IMR-90 (cell line): ENCODE measurements at regions not wholly inside any gene's neighbourhood (a gene's known extent, or its start where the extent isn't known, plus 50 kb on each side); places are given as distances from the start of the nearest gene placed in this dataset.

ENCODE experiments used
- ATAC-seq: fragments of 200-7000 bp; cut with Tn5 transposase; 2 replicates; pipeline ENCODE4 v1.9.1; 2020; ENCODE audit warnings: low read depth, mild to moderate bottlenecking, moderate library complexity
- BruUV-seq: library from RNA; stranded (reverse); fragments of 400-500 nt; replicated peaks from 2 replicates; lab custom pipeline; 2021; lab: Mats Ljungman, UMichigan
- CTCF ChIA-PET: fragments of 300-600 bp; formaldehyde crosslinking; extraction: SDS; loops from one replicate; lab custom pipeline; 2021; ENCODE audit warnings: antibody characterized with exemption; lab: Yijun Ruan, JAX
- POLR2A ChIA-PET: fragments of 300-600 bp; sonication (Branson Sonifier 250); formaldehyde crosslinking; loops from one replicate; lab custom pipeline; 2022; ENCODE audit warnings: antibody characterized with exemption; ENCODE audit not compliant: unreplicated experiment; lab: Charles Lee
- DNase-seq: peaks from one replicate; pipeline ENCODE4 v3.0.0; 2013
- H2AFZ ChIP-seq: replicated peaks from 2 replicates; pipeline ENCODE3; 2013; ENCODE audit warnings: low read length, mild to moderate bottlenecking; ENCODE audit not compliant: poor library complexity
- H2AK5ac ChIP-seq: 2 replicates; pipeline ENCODE4 v1.6.1; 2013; ENCODE audit warnings: low read depth, low read length, inconsistent platforms
- H2AK9ac ChIP-seq: replicated peaks from 2 replicates; pipeline ENCODE3; 2013; ENCODE audit warnings: mild to moderate bottlenecking, low read depth, low read length, moderate library complexity; ENCODE audit not compliant: poor library complexity
- H2BK120ac ChIP-seq: 2 replicates; pipeline ENCODE4 v1.6.1; 2013; ENCODE audit warnings: low read depth, low read length, inconsistent platforms
- H2BK15ac ChIP-seq: 3 replicates; pipeline ENCODE4 v1.6.1; 2013; ENCODE audit warnings: low read depth, low read length, inconsistent platforms
- H2BK20ac ChIP-seq: 2 replicates; pipeline ENCODE4 v1.6.1; 2013; ENCODE audit warnings: low read depth, mild to moderate bottlenecking, inconsistent platforms, low read length, moderate library complexity
- H2BK5ac ChIP-seq: 2 replicates; pipeline ENCODE4 v1.6.1; 2013; ENCODE audit warnings: mild to moderate bottlenecking, low read depth, low read length, inconsistent platforms; ENCODE audit not compliant: poor library complexity, severe bottlenecking
- H3K14ac ChIP-seq: replicated peaks from 2 replicates; pipeline ENCODE4 v1.6.1; 2013; ENCODE audit warnings: low read depth, low read length, inconsistent platforms
- H3K18ac ChIP-seq: 2 replicates; pipeline ENCODE4 v1.6.1; 2013; ENCODE audit warnings: low read depth, low read length, control low read depth
- H3K23ac ChIP-seq: 2 replicates; pipeline ENCODE4 v1.6.1; 2013; ENCODE audit warnings: low read depth, low read length, inconsistent platforms
- H3K27ac ChIP-seq: 2 replicates; pipeline ENCODE4 v1.5.1; 2013; ENCODE audit warnings: mild to moderate bottlenecking, control low read depth, low read length; ENCODE audit not compliant: insufficient read depth
- H3K27me3 ChIP-seq: 2 replicates; pipeline ENCODE4 v1.6.1; 2013; ENCODE audit warnings: low read length; ENCODE audit not compliant: control insufficient read depth, insufficient read depth
- H3K36me3 ChIP-seq: 2 replicates; pipeline ENCODE4 v1.6.1; 2013; ENCODE audit warnings: low read length, mixed read lengths; ENCODE audit not compliant: control insufficient read depth, insufficient read depth
- H3K4ac ChIP-seq: 2 replicates; pipeline ENCODE4 v1.6.1; 2013; ENCODE audit warnings: low read depth, low read length, inconsistent platforms
- H3K4me1 ChIP-seq: 2 replicates; pipeline ENCODE4 v1.6.1; 2013; ENCODE audit warnings: low read length, mixed read lengths; ENCODE audit not compliant: control insufficient read depth, insufficient read depth
- H3K4me2 ChIP-seq: 2 replicates; pipeline ENCODE4 v1.6.1; 2013; ENCODE audit warnings: low read depth, mild to moderate bottlenecking, control low read depth, low read length, moderate library complexity
- H3K4me3 ChIP-seq: 2 replicates; pipeline ENCODE4 v1.5.1; 2013; ENCODE audit warnings: low read depth, mild to moderate bottlenecking, control low read depth, low read length, moderate library complexity; ENCODE audit not compliant: insufficient read depth
- H3K56ac ChIP-seq: 2 replicates; pipeline ENCODE4 v1.6.1; 2013; ENCODE audit warnings: low read length, inconsistent platforms; ENCODE audit not compliant: insufficient read depth; ENCODE audit errors: extremely low read depth
- H3K79me1 ChIP-seq, 2 experiments: 2 replicates each; pipeline ENCODE4 v1.6.1; 2013; ENCODE audit warnings: low read length in 2 of 2, inconsistent platforms in 1 of 2, low read depth in 1 of 2
- H3K9ac ChIP-seq: 2 replicates; pipeline ENCODE4 v1.6.1; 2013; ENCODE audit warnings: low read depth, low read length, control low read depth
- H3K9me1 ChIP-seq: 2 replicates; pipeline ENCODE4 v1.6.1; 2013; ENCODE audit warnings: low read length, inconsistent platforms; ENCODE audit not compliant: insufficient read depth
- H3K9me3 ChIP-seq: 2 replicates; pipeline ENCODE4 v1.6.1; 2013; ENCODE audit warnings: low read length; ENCODE audit not compliant: control insufficient read depth, insufficient read depth
- H4K20me1 ChIP-seq: 2 replicates; pipeline ENCODE4 v1.6.1; 2013; ENCODE audit warnings: low read length, inconsistent platforms; ENCODE audit not compliant: insufficient read depth
- H4K5ac ChIP-seq: 2 replicates; pipeline ENCODE4 v1.6.1; 2013; ENCODE audit warnings: mild to moderate bottlenecking, low read depth, low read length, control low read depth
- H4K8ac ChIP-seq, 2 experiments: 2 replicates each; pipeline ENCODE4 v1.6.1; 2013; ENCODE audit warnings: low read depth in 2 of 2, low read length in 2 of 2, control low read depth in 1 of 2, inconsistent platforms in 1 of 2
- H4K91ac ChIP-seq: 2 replicates; pipeline ENCODE4 v1.6.1; 2013; ENCODE audit warnings: low read depth, low read length, inconsistent platforms; ENCODE audit not compliant: insufficient read depth
- BHLHE40 ChIP-seq: fragments of 150-350 bp; IDR thresholded peaks from 2 replicates; pipeline ENCODE4 v1.6.1; 2016; ENCODE audit warnings: mild to moderate bottlenecking, low read depth, low read length
- CEBPB ChIP-seq: IDR thresholded peaks from 2 replicates; pipeline ENCODE4 v1.6.1; 2012; ENCODE audit warnings: low read depth, low read length, improper control_type of control experiment
- ELK1 ChIP-seq: fragments of 150-350 bp; IDR thresholded peaks from 2 replicates; pipeline ENCODE4 v1.6.1; 2016; ENCODE audit warnings: low read depth, mild to moderate bottlenecking, low read length, moderate library complexity, borderline replicate concordance
- FOS ChIP-seq: fragments of 150-350 bp; IDR thresholded peaks from 2 replicates; pipeline ENCODE4 v1.6.1; 2016; ENCODE audit warnings: low read depth, low read length
- MAFK ChIP-seq: IDR thresholded peaks from 2 replicates; pipeline ENCODE4 v1.6.1; 2012; ENCODE audit warnings: low read depth, low read length, improper control_type of control experiment
- MAZ ChIP-seq: IDR thresholded peaks from 2 replicates; pipeline ENCODE4 v1.6.1; 2012; ENCODE audit warnings: low read depth, mild to moderate bottlenecking, low read length, improper control_type of control experiment, moderate library complexity, borderline replicate concordance
- MXI1 ChIP-seq: IDR thresholded peaks from 2 replicates; pipeline ENCODE4 v1.6.1; 2012; ENCODE audit warnings: low read depth, mild to moderate bottlenecking, low read length, moderate library complexity, borderline replicate concordance
- RAD21 ChIP-seq: IDR thresholded peaks from 2 replicates; pipeline ENCODE4 v1.6.1; 2012; ENCODE audit warnings: low read length, improper control_type of control experiment
- RCOR1 ChIP-seq: IDR thresholded peaks from 2 replicates; pipeline ENCODE4 v1.6.1; 2012; ENCODE audit warnings: mild to moderate bottlenecking, low read length, improper control_type of control experiment; ENCODE audit not compliant: insufficient replicate concordance
- RFX5 ChIP-seq: IDR thresholded peaks from 2 replicates; pipeline ENCODE4 v1.8.0; 2012; ENCODE audit warnings: low read depth, mild to moderate bottlenecking, low read length, moderate library complexity
- SMC3 ChIP-seq: fragments of 150-350 bp; IDR thresholded peaks from 2 replicates; pipeline ENCODE4 v1.6.1; 2016; ENCODE audit warnings: low read depth, mild to moderate bottlenecking, antibody characterized with exemption, low read length, moderate library complexity
- USF2 ChIP-seq: fragments of 150-350 bp; IDR thresholded peaks from 2 replicates; pipeline ENCODE4 v1.6.1; 2017; ENCODE audit warnings: mild to moderate bottlenecking, antibody characterized with exemption, low read length, low read depth
- WGBS, 2 experiments: methylation state at CpG; one replicate each; pipeline versions ENCODE4 v1.1.5 to v1.1.7; 2013; ENCODE audit warnings: missing lambda C conversion rate in 2 of 2; ENCODE audit not compliant: insufficient read length in 1 of 2; ENCODE audit errors: extremely low coverage in 2 of 2; 5-methylcytosine and 5-hydroxymethylcytosine counted together
- dilution Hi-C: fragments of 300-500 bp; cut with HindIII; formaldehyde crosslinking; loops from one replicate; pipeline ENCODE4 v1.14.3; 2018; ENCODE audit warnings: low sequenced_read_pairs; ENCODE audit not compliant: unreplicated experiment
- in situ Hi-C: fragments of 300-500 bp; cut with MboI; formaldehyde crosslinking; loops from 3 replicates; pipeline ENCODE4 v1.14.3; 2019; ENCODE audit warnings: low sequenced_read_pairs, inconsistent platforms, mixed read lengths
- intact Hi-C: fragments of 100-400 bp; cut with micrococcal nuclease; formaldehyde crosslinking; loops from 2 replicates; pipeline ENCODE4 v1.10.0; 2022

GRCh38 chr17:63325808-63326207 lies 120.3 kb downstream of the CYB561 start:
- no peak overlapping the region for H2BK120ac ChIP-seq
- H3K9me3 ChIP-seq, result no peaks in the 10 kb centered on the region
- H3K36me3 ChIP-seq, result peaks cover 6% of the 10 kb centered on the region; the same call in 1 of the 2 replicates
- no peak for TF ChIP-seq MXI1
- no peak for TF ChIP-seq USF2
- no peak for TF ChIP-seq RCOR1
- TF ChIP-seq RFX5, result no peak
- no peak for TF ChIP-seq ELK1
- no peak for TF ChIP-seq RAD21
- no peak for TF ChIP-seq FOS
- TF ChIP-seq SMC3, result no peak
- no peak for TF ChIP-seq MAZ
- TF ChIP-seq CEBPB, result no peak
- no peak for TF ChIP-seq BHLHE40
- no peak for TF ChIP-seq MAFK
- H3K14ac ChIP-seq, result no peak overlapping the region
- dilution Hi-C loops (no loop called here), intact Hi-C loops (no loop called here), in situ Hi-C loops (no loop called here)
- H3K79me1 ChIP-seq, result peaks cover 4 to 5% of the 10 kb centered on the region in 2 experiments; a peak in 2 of 4 replicates
- CTCF ChIA-PET, result no interaction called here
- BruUV-seq, result no TSS peak
- no peak overlapping the region for H3K4me2 ChIP-seq
- no peak overlapping the region for H4K8ac ChIP-seq
- no peak overlapping the region for H3K23ac ChIP-seq
- H2AK9ac ChIP-seq, result no peak overlapping the region
- no peak overlapping the region for H3K18ac ChIP-seq
- H4K91ac ChIP-seq, result no peak overlapping the region
- no peak overlapping the region for H3K9ac ChIP-seq
- peak overlapping the region; percentile 4; the same call in 1 of the 2 replicates for H3K27ac ChIP-seq
- POLR2A ChIA-PET, result no interaction called here
- no peak overlapping the region for H3K4ac ChIP-seq
- H3K27me3 ChIP-seq, result no peaks in the 10 kb centered on the region
- WGBS, 2 experiments, result no CpG with 5 or more reads among the region's 4 CpGs
- H2BK5ac ChIP-seq, result no peak overlapping the region
- peaks cover 2% of the 10 kb centered on the region; the same call in 1 of the 2 replicates for H3K4me1 ChIP-seq
- DNase-seq (peak; percentile 30), ATAC-seq (peak; percentile 79)
- H4K5ac ChIP-seq, result no peak overlapping the region
- no peak overlapping the region for H2AK5ac ChIP-seq
- no peaks in the 10 kb centered on the region for H4K20me1 ChIP-seq
- H3K9me1 ChIP-seq, result no peaks in the 10 kb centered on the region
- H2BK15ac ChIP-seq, result no peak overlapping the region
- no peak overlapping the region for H2AFZ ChIP-seq
- H3K56ac ChIP-seq, result no peak overlapping the region
- H2BK20ac ChIP-seq, result no peak overlapping the region
- no peak overlapping the region for H3K4me3 ChIP-seq
